Kidney (tissue), 13 donors: ENCODE measurements at regions not wholly inside any gene's neighbourhood (a gene's known extent, or its start where the extent isn't known, plus 50 kb on each side); places are given as distances from the start of the nearest gene placed in this dataset.

Experiments
- DNase-seq, 5 donors: peaks; one replicate each; pipeline ENCODE4 v3.0.0-alpha.2; 2013 to 2020
- FAIRE-seq: peaks from 2 replicates; lab custom pipeline; 2012; peaks lifted over from hg19 to GRCh38; lab: Jason Lieb, UNC
- H3K27ac ChIP-seq, 2 donors: one replicate each; pipeline ENCODE4 v1.7.0; 2013; ENCODE audit warnings: low read depth in 2 of 2, low read length in 2 of 2, inconsistent platforms in 1 of 2
- H3K27me3 ChIP-seq: one replicate; pipeline ENCODE4 v1.7.1; 2013; ENCODE audit warnings: low read length, inconsistent platforms; ENCODE audit not compliant: control insufficient read depth, insufficient read depth
- H3K36me3 ChIP-seq, 3 donors: one replicate each; pipeline versions ENCODE4 v1.7.0 to v1.7.1; 2013; ENCODE audit warnings: low read length in 3 of 3, control low read depth in 1 of 3, inconsistent platforms in 1 of 3; ENCODE audit not compliant: insufficient read depth in 3 of 3, control insufficient read depth in 2 of 3
- H3K4me1 ChIP-seq, 3 donors: one replicate each; pipeline versions ENCODE4 v1.7.0 to v1.7.1; 2013; ENCODE audit warnings: low read length in 3 of 3, inconsistent platforms in 1 of 3, low read depth in 1 of 3; ENCODE audit not compliant: control insufficient read depth in 2 of 3, insufficient read depth in 2 of 3
- H3K4me3 ChIP-seq, 3 donors: one replicate each; pipeline versions ENCODE4 v1.7.0 to v1.8.1; 2013; ENCODE audit warnings: low read length in 3 of 3, control low read depth in 1 of 3, inconsistent platforms in 1 of 3
- H3K9ac ChIP-seq, 3 donors: one replicate each; pipeline versions ENCODE4 v1.7.0 to v1.7.1; 2013; ENCODE audit warnings: low read length in 3 of 3, control low read depth in 1 of 3, inconsistent platforms in 1 of 3
- H3K9me3 ChIP-seq, 3 donors: one replicate each; pipeline versions ENCODE4 v1.7.0 to v1.7.1; 2013; ENCODE audit warnings: low read length in 3 of 3, control low read depth in 1 of 3, inconsistent platforms in 1 of 3; ENCODE audit not compliant: control insufficient read depth in 2 of 3, insufficient read depth in 1 of 3
- CTCF ChIP-seq: IDR thresholded peaks from 3 replicates; pipeline ENCODE4 v1.5.1; 2012; ENCODE audit warnings: mild to moderate bottlenecking, moderate library complexity, borderline replicate concordance; ENCODE audit not compliant: insufficient read depth; ENCODE audit errors: extremely low read depth
- intact Hi-C: fragments of 100-400 bp; cut with DNase I; formaldehyde crosslinking; loops from one replicate; pipeline ENCODE4 v1.11.1; 2022
- donor health status: control.
- donor health status: control.
- donor health status: control.
- donor health status: control.
- donor health status: control.
- donor health status: DM: yes; HTN: yes; CAD: no.
- donor health status: Normal renal cell carcinoma (clear cell type).

- TF ChIP-seq CTCF = no peak
- Histone ChIP-seq H3K4me1 (no peaks in the 10 kb centered on the region), H3K4me3 (no peak overlapping the region), H3K27ac (no peak overlapping the region), H3K9ac (no peak overlapping the region), H3K27me3 (no peaks in the 10 kb centered on the region), H3K9me3 (no peaks in the 10 kb centered on the region), H3K36me3 (no peaks in the 10 kb centered on the region)
- FAIRE-seq (no peak), DNase-seq (no peak)
- intact Hi-C loops = no loop called here
These were observed 1042.9 kb downstream of the UQCRFS1 start for GRCh38 chr19:28170066-28170465.

GRCh38 chr19:28169168-28169887 lies 1043.6 kb downstream of the UQCRFS1 start:
- peak in 3 of 5 donors; percentile 46 to 81 (median 72) for DNase-seq
- H3K9me3 ChIP-seq = no peaks in the 10 kb centered on the region
- H3K36me3 ChIP-seq = no peaks in the 10 kb centered on the region
- TF ChIP-seq CTCF = no peak
- H3K4me1 ChIP-seq = no peaks in the 10 kb centered on the region
- intact Hi-C loops = no loop called here
- no peaks in the 10 kb centered on the region for H3K27me3 ChIP-seq
- no peak overlapping the region for H3K9ac ChIP-seq
- no peak overlapping the region for H3K4me3 ChIP-seq
- no peak for FAIRE-seq
- H3K27ac ChIP-seq = no peak overlapping the region

GRCh38 chr19:28168557-28168956 lies 1044.4 kb downstream of the UQCRFS1 start:
- no peak overlapping the region for H3K27ac ChIP-seq
- H3K27me3 ChIP-seq = no peaks in the 10 kb centered on the region
- H3K9ac ChIP-seq = no peak overlapping the region
- DNase-seq (peak in 2 of 5 donors; percentile 17 to 28), FAIRE-seq (no peak)
- no peaks in the 10 kb centered on the region for H3K9me3 ChIP-seq
- intact Hi-C loops = no loop called here
- H3K36me3 ChIP-seq = no peaks in the 10 kb centered on the region
- no peak overlapping the region for H3K4me3 ChIP-seq
- TF ChIP-seq CTCF = no peak
- no peaks in the 10 kb centered on the region for H3K4me1 ChIP-seq
